ENCODE measurements at regions not wholly inside any gene's neighbourhood (a gene's known extent, or its start where the extent isn't known, plus 50 kb on each side); places are given as distances from the start of the nearest gene placed in this dataset.
A peak's percentile ranks its signal among the peaks of the same experiment; 100 is the strongest.
"Not testable (repeated sequence)": the region's sequence is repeated elsewhere in the genome, so short reads cannot be mapped to it uniquely, and the experiment has no call there.

- no peak for DNase-seq (ENCODE audit: low read depth in 2 of 2)
Observed at GRCh38 chr9:75457474-75458011, 369.2 kb downstream of the OSTF1 start.

DNA sequence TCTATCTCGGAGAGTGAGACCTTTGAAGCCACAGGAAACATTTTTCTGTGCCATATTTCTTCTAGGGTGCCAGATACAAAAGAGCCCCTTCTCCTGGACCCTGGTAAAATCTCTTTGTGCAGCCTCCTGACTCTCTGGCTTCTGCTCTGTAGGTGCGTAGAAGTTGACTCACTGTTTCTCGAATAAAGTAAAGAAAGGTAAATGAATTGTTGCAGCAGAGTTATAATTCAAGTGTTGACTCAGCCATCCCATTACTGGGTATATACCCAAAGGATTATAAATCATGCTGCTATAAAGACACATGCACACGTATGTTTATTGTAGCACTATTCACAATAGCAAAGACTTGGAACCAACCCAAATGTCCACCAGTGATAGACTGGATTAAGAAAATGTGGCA lies 371.0 kb downstream of the OSTF1 start:
- DNase-seq (ENCODE audit: low read depth in 2 of 2): not testable (repeated sequence)

DNA sequence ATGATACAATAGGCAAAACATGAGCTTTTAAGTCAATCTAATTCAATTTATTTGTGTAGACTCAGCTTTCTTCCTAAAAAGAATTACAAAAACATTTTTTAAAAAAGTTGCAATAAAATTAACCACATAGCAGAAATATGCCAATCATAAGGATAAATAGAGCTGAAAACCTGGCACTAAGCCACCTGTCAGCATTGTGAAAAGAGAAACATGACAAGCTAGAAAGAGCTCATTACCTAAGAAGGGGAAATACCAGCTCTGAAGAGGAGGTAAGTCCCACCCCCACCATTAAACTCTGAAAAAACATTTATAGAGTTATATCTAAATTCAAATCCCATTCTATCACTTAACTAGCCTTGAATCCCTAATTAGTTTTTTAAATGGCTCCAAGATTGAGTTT lies 372.9 kb downstream of the OSTF1 start:
- no peak for DNase-seq (ENCODE audit: low read depth in 2 of 2)

DNA sequence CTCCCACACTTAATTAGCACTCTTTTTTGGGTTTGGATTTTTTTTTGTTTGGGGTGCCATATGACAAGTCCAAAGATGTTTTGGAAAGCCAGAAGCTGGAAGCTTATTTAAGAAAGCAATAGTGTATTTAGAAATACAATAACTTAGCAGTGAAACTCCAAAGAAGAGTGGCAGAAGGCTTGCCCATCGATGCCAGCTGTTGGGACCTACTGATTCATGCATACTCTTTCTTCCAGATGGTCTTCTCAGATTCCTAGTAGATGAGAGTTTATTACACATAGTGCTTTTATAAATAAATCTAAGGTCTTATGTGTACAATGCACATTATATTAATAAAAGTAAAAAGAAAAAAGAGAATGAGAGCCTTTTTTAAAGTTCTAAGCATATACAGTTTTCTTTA lies 374.6 kb downstream of the OSTF1 start:
- DNase-seq (ENCODE audit: low read depth in 2 of 2): no peak

DNA sequence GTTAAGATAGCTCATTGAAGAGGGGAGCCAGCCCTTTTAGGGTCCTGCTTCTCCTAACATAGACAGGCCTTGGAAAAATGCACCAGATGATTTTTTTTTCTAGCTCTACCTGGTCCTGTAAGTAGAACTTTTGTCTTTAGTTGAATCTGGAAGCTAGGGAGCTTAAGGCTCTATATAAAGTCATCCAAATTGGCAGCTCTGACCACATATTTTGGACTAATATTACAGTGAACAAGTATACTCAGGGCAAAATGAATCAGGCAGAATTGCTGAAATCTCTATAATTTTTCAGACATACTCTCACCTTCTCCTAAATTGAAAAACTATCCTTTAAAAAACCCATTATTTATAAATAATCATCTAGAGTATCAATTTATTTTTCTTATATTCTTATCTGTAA lies 375.6 kb downstream of the OSTF1 start:
- no peak for DNase-seq (ENCODE audit: low read depth in 2 of 2)

GRCh38 chr9:75464726-75465125 lies 376.4 kb downstream of the OSTF1 start:
- DNase-seq (ENCODE audit: low read depth in 2 of 2): no peak

DNA sequence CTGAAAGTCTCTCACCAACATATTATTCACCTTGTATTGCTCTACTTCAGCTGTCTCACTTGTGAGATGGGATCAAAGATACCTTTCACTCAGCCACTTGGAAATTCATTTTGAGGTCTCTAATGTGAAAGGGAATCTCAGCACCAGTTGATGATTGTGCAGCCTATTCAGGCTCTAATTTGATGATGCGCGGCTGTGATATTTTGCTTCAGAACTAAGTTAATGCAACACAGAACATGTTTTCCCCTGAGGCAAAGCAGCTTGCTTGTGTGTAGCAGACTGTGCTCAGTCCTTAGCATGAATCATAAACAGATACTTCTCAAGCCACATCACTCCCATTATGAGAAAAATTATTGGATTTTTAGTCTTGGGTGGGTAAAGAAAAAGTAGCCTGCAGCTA lies 378.8 kb downstream of the OSTF1 start:
- no peak for DNase-seq (ENCODE audit: low read depth in 2 of 2)

GRCh38 chr9:75471549-75472114 lies 383.3 kb downstream of the OSTF1 start:
- no peak for DNase-seq (ENCODE audit: low read depth in 2 of 2)

GRCh38 chr9:75482566-75482965 lies 394.3 kb downstream of the OSTF1 start:
- no peak for DNase-seq (ENCODE audit: low read depth in 2 of 2)

DNA sequence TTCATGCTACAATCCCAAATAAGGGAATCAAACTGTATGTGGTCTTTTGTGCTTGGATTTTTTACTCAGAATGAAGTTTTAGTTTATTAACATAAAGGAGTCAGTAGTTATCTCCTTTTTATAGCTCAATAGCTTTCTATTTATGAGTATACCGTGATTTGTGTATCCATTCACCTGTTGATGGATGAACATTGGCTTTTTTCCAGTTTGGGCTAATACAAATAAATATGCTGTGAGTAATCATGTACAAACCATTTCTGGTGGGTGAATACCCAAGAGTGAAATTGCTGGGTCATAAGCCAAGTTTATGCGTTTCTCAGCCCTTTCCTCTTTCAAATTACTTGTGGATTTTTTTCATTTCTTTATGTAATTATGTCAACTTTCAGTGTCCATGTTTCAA lies 395.3 kb downstream of the OSTF1 start:
- peak in 1 of 2 donors; percentile 1 for DNase-seq (ENCODE audit: low read depth in 2 of 2)

- DNase-seq (ENCODE audit: low read depth in 2 of 2): no peak
Observed at GRCh38 chr9:75487856-75488718, 399.8 kb downstream of the OSTF1 start.

GRCh38 chr9:75488719-75489110 lies 400.4 kb downstream of the OSTF1 start:
- no peak for DNase-seq (ENCODE audit: low read depth in 2 of 2)

DNA sequence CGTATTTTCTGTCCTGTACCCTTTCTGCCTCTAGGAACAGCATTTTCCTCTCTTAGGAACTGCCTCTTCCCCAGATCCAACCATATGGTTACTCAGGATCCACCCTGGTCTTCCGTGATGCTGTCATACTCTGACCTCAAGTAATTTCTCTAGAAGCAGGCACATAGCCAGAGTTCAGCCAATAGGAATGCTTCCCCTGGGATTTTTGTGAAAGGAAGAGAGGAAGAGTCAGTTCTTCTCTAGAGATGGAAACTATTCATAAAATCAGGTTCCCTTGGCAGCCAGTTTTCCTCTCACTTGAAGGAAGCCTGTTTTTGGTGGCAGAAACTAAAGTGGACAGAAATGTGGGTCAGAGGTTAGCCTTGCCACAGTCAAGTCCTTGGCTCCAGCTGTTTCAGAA lies 400.1 kb upstream of the PCSK5 start:
- DNase-seq (ENCODE audit: low read depth in 2 of 2): no peak

DNA sequence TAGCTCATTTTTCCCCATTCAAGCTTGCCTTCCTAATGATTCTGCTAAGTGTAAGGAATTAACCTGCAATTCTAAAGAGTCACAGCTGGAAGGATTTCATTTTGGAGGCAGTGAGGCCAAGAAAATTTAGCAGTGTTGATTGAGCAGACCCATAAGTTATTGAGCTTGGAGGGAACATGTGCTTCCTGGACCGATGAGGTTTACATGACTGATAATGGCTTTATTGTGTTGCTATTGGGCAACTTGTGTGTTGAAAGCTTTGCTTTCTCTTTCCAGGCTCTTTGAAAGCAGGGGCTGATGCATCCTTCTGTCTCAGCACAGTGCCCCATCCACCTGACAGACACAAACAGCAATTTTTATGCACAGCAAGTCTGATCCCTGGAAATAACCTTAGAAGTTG lies 398.9 kb upstream of the PCSK5 start:
- no peak for DNase-seq (ENCODE audit: low read depth in 2 of 2)

DNA sequence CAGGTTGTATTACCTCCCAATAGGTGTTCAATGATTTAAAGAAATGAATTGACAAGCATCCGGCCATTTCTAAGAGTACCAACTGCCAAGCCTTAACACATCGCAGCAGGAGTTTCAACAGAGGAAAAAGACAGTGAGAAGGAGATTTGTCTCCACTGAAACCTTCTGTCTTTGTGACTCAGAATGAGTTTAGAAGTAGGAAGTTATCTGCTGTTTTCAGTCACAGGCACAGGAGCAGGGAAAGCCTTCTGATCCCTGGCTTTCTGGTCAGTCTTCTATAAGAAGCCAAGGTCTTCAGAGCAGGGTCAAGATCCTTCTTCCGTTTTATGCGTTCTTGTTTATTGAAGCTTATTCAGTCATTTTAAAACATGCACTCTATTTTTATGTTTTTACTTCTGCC lies 390.7 kb upstream of the PCSK5 start:
- DNase-seq (ENCODE audit: low read depth in 2 of 2): no peak

GRCh38 chr9:75500479-75500878 lies 390.0 kb upstream of the PCSK5 start:
- no peak for DNase-seq (ENCODE audit: low read depth in 2 of 2)

DNA sequence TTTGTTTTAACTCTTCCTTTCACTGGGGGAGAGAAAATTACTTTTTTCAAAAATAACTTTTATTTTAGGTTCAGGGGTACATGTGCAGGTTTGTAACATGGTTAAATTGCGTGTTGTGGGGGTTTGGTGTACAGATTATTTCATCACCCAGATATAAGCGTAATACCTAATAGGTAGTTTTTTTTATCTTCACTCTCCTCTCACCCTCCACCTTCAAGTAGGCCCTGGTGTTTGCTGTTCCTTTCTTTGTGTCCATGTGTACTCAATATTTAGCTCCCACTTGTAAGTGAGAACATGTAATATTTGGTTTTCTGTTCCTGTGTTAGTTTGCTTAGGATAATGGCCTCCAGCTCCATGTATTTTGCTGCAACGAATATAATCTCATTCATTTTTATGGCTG lies 389.5 kb upstream of the PCSK5 start:
- DNase-seq (ENCODE audit: low read depth in 2 of 2): not testable (repeated sequence)

DNA sequence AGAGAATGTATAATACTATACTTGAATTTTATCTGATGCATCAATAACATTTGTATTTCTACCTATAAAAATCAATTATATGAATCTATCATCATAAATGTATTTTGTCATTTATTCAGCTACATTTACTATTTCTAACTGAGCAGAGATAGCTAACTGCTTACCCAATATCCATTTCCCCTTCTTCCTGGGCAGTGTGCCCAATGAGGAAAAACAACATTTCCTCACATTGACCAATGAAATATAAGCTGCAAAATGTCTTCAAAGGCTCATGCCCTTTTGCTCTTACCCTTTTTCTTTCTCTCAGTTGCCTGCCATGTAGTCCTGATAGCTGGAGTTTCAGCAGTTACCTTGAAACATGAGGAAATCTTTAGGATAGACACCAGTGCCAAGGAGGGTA lies 385.8 kb upstream of the PCSK5 start:
- DNase-seq (ENCODE audit: low read depth in 2 of 2): peak in 1 of 2 donors; percentile 11

DNA sequence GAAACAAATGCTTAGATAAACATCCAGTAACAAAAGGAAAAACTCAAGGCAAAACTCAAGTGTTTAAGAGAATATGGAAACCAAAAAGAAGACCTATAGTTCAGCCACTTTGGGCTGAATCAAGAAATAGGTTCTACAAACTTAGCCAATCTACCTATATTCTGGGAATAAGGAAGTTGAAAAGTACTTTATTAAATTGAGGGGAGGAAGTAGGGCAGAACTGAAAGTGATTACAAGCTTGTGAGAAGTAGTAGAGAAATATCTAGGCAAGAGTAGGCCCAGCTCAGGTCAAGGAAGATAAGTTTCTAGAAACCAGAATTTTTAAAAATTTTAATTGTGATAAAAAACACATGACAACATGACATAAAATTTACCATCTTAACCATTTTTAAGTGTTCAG lies 384.8 kb upstream of the PCSK5 start:
- DNase-seq (ENCODE audit: low read depth in 2 of 2): no peak

DNA sequence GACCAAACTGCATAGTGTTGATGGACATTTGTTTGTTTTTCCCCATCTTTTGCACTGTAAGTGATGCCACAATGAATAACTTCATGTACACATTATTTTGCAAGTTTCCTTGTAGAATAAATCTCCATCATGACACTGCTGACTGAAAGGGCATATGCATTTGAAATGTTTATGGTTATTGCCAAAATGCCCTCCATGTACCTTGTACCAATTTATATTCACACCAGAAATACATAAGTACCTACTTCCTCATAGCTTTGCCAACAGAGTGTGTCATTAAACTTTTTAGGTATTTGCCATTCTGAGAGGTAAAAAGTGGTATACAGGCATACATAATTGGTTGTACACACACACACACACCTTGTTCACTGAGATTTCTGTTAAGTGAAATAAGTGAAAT lies 361.0 kb upstream of the PCSK5 start:
- DNase-seq (ENCODE audit: low read depth in 2 of 2): no peak

DNA sequence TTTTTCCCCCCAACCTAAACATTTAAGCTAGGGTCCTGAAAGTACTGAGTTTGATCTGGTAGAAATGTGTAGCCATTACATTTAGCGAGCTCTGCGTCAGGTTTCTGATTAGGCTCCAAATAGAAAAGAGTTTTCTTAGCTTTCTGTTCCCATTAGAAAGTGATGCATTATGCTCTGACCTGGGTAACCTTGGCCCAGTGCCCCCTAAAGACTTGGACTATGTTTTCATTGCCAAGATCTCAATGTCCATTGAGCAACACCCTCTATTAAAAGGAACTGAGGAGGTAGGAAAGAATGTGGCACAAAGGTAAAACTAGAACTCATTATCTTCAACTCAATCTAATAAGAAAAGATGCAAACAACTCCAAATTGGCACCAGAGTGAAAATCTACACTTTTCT lies 358.9 kb upstream of the PCSK5 start:
- DNase-seq (ENCODE audit: low read depth in 2 of 2): no peak

DNA sequence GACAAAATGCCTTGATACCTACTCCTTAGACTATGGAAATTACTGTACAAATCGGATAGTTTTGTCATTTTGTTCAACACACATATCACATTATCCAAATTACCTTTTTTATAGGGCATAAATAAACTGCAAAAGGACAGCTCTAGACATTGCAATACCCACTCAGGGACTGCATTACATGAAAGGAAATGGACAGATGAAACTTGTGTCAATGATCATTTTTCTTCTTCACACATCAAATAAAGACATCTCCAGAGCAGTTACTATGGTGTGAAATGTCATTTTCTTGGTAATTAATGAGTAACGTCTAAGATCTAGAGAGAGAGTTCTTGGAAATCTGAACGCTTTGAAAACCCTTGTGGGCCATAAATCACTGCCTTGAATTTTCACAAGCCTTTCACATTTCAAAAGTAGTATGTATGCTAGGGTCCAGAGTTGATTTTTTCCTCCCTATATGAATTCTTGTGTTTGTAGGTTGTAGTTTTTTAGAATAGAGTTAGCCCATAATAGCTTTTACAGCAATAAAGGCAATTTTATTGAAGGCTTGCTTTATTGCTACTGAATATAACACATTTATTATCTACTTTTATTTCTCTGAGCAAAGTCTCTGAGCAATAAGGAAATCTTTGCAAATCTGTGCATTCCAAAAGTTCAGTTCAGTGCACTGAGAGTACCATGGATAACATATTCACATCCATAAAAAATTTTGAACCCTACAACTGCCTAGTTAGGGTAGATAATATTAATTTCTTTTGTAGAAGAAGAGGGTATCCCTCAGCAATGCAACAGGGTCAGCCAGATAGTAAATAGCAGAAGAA lies 358.0 kb upstream of the PCSK5 start:
- DNase-seq (ENCODE audit: low read depth in 2 of 2): no peak

All from lung microvascular endothelial cell (primary cell).